HCT116 (cell line): ENCODE measurements at regions not wholly inside any gene's neighbourhood (a gene's known extent, or its start where the extent isn't known, plus 50 kb on each side); places are given as distances from the start of the nearest gene placed in this dataset.

Experiments used
- ATAC-seq: fragments of 200-7000 bp; cut with Tn5 transposase; 2 replicates; pipeline ENCODE4 v1.9.1; 2020; ENCODE audit warnings: mild to moderate bottlenecking, moderate library complexity
- BruUV-seq: library from RNA; stranded (reverse); fragments of 400-500 nt; replicated peaks from 2 replicates; lab custom pipeline; 2021; lab: Mats Ljungman, UMichigan
- CTCF ChIA-PET: fragments of 300-600 bp; sonication (Branson Sonifier 250); formaldehyde crosslinking; loops from one replicate; lab custom pipeline; 2021; ENCODE audit warnings: antibody characterized with exemption; lab: Charles Lee
- POLR2A ChIA-PET: fragments of 300-600, 350-600 bp; sonication (Branson Sonifier 250); formaldehyde crosslinking; loops from one replicate; lab custom pipeline; 2021; ENCODE audit warnings: antibody characterized with exemption; lab: Charles Lee
- RAD21 ChIA-PET, 2 experiments: fragments of 300-600 bp; sonication (Branson Sonifier 250); formaldehyde crosslinking; loops; one replicate each; lab custom pipeline; 2023; ENCODE audit warnings: low total read pairs in 2 of 2; ENCODE audit not compliant: uncharacterized antibody in 2 of 2, unreplicated experiment in 2 of 2, low non-redundant PET in 1 of 2; lab: Charles Lee
- DNase-seq: peaks from one replicate; pipeline ENCODE4 v3.0.0-alpha.2; 2010; ENCODE audit warnings: low read depth, low spot score
- H2AFZ ChIP-seq: fragments of 200-600 bp; shearing (Covaris generic), sonication (generic); 2 replicates; pipeline ENCODE4 v1.6.1; 2017; ENCODE audit warnings: low read depth, mixed run types, mixed read lengths, antibody characterized with exemption, low read length; ENCODE audit not compliant: poor library complexity, severe bottlenecking
- H3K27ac ChIP-seq: 2 replicates; pipeline ENCODE4 v1.5.1; 2012; ENCODE audit warnings: low read depth, low read length
- H3K27me3 ChIP-seq: fragments of 200-600 bp; sonication (generic); 2 replicates; pipeline ENCODE4 v1.6.1; 2016; ENCODE audit warnings: mixed run types, low read length, mixed read lengths; ENCODE audit not compliant: insufficient read depth
- H3K36me3 ChIP-seq, 2 experiments: fragments of 200-500 bp in 1 of 2; fragments of 200-600 bp in 1 of 2; sonication (Bioruptor generic) in 1 of 2; sonication (generic) in 1 of 2; 2 replicates each; pipeline versions ENCODE4 v1.5.1 to v1.6.1; 2014 to 2016; ENCODE audit warnings: low read length in 2 of 2, inconsistent platforms in 1 of 2, mixed read lengths in 1 of 2, mixed run types in 1 of 2; ENCODE audit not compliant: insufficient read depth in 2 of 2, control insufficient read depth in 1 of 2
- H3K4me1 ChIP-seq, 2 experiments: fragments of 200-600 bp in 1 of 2; sonication (generic) in 1 of 2; 2 replicates each; pipeline versions ENCODE4 v1.5.1 to v1.6.1; 2012 to 2017; ENCODE audit warnings: low read length in 2 of 2, inconsistent platforms in 1 of 2, mild to moderate bottlenecking in 1 of 2, mixed read lengths in 1 of 2, mixed run types in 1 of 2, moderate library complexity in 1 of 2; ENCODE audit not compliant: insufficient read depth in 2 of 2, control insufficient read depth in 1 of 2
- H3K4me2 ChIP-seq: fragments of 200-600 bp; sonication (generic); 2 replicates; pipeline ENCODE4 v1.6.1; 2017; ENCODE audit warnings: mixed run types, low read length, mixed read lengths
- H3K4me3 ChIP-seq, 2 experiments: fragments of 200-600 bp in 1 of 2; sonication (generic) in 1 of 2; replicated peaks in 1 of 2; 2 replicates each; pipeline ENCODE4 v1.5.1; 2011 to 2016; ENCODE audit warnings: low read length in 2 of 2, control low read depth in 1 of 2, low read depth in 1 of 2, mild to moderate bottlenecking in 1 of 2, mixed read lengths in 1 of 2, mixed run types in 1 of 2
- H3K79me2 ChIP-seq: fragments of 200-600 bp; sonication (generic); 2 replicates; pipeline ENCODE4 v1.6.1; 2017; ENCODE audit warnings: mild to moderate bottlenecking, mixed run types, low read length, moderate library complexity, mixed read lengths; ENCODE audit not compliant: insufficient read depth
- H3K9ac ChIP-seq: fragments of 200-600 bp; sonication (generic); 2 replicates; pipeline ENCODE4 v1.6.1; 2016; ENCODE audit warnings: low read length, mixed read lengths
- H3K9me2 ChIP-seq: fragments of 200-600 bp; sonication (generic), shearing (Covaris generic); 2 replicates; pipeline ENCODE4 v1.6.1; 2017; ENCODE audit warnings: mixed run types, mild to moderate bottlenecking, moderate library complexity; ENCODE audit not compliant: insufficient read depth
- H3K9me3 ChIP-seq, 2 experiments: fragments of 200-500 bp in 1 of 2; fragments of 200-600 bp in 1 of 2; sonication (Bioruptor generic) in 1 of 2; sonication (generic) in 1 of 2; 2 replicates each; pipeline ENCODE4 v1.6.1; 2014 to 2017; ENCODE audit warnings: low read length in 2 of 2, mixed read lengths in 2 of 2, inconsistent platforms in 1 of 2, low read depth in 1 of 2, mild to moderate bottlenecking in 1 of 2, mixed run types in 1 of 2, moderate library complexity in 1 of 2; ENCODE audit not compliant: control insufficient read depth in 1 of 2, insufficient read depth in 1 of 2
- H4K20me1 ChIP-seq: fragments of 200-600 bp; sonication (generic), shearing (Covaris generic); 2 replicates; pipeline ENCODE4 v1.6.1; 2017; ENCODE audit warnings: mixed run types, mild to moderate bottlenecking, moderate library complexity; ENCODE audit not compliant: insufficient read depth
- CBX3 ChIP-seq: IDR thresholded peaks from 2 replicates; pipeline ENCODE4 v1.6.1; 2012; ENCODE audit warnings: low read depth
- CEBPB ChIP-seq: IDR thresholded peaks from 2 replicates; pipeline ENCODE4 v1.6.1; 2012; ENCODE audit warnings: low read depth
- ELF1 ChIP-seq: IDR thresholded peaks from 2 replicates; pipeline ENCODE4 v1.6.1; 2012; ENCODE audit warnings: low read depth, borderline replicate concordance
- EZH2phosphoT487 ChIP-seq: fragments of 200-600 bp; IDR thresholded peaks from 2 replicates; pipeline ENCODE4 v1.6.1; 2018; ENCODE audit warnings: antibody characterized with exemption, borderline replicate concordance
- JUND ChIP-seq: IDR thresholded peaks from 2 replicates; pipeline ENCODE4 v1.6.1; 2012
- POLR2AphosphoS5 ChIP-seq: IDR thresholded peaks from 2 replicates; pipeline ENCODE4 v1.6.1; 2011; ENCODE audit warnings: mild to moderate bottlenecking, low read depth, low read length, moderate library complexity
- SIN3A ChIP-seq: IDR thresholded peaks from 2 replicates; pipeline ENCODE4 v1.6.1; 2012; ENCODE audit warnings: low read depth
- SP1 ChIP-seq: IDR thresholded peaks from 2 replicates; pipeline ENCODE4 v1.6.1; 2012; ENCODE audit warnings: low read depth
- SRF ChIP-seq: IDR thresholded peaks from 2 replicates; pipeline ENCODE4 v1.6.1; 2012; ENCODE audit warnings: low read depth
- TCF7L2 ChIP-seq: IDR thresholded peaks from 2 replicates; pipeline ENCODE4 v1.7.0; 2011; ENCODE audit warnings: borderline replicate concordance, inconsistent platforms; ENCODE audit not compliant: insufficient read depth, insufficient read length; ENCODE audit errors: extremely low read depth
- YY1 ChIP-seq: IDR thresholded peaks from 2 replicates; pipeline ENCODE4 v1.6.1; 2011; ENCODE audit warnings: low read length, low read depth, moderate library complexity, mild to moderate bottlenecking; ENCODE audit not compliant: insufficient replicate concordance; ENCODE audit errors: extremely low read depth
- ZNF274 ChIP-seq: fragments of 200-500 bp; sonication (Bioruptor generic); IDR thresholded peaks from 2 replicates; pipeline ENCODE4 v1.6.1; 2014; ENCODE audit warnings: mild to moderate bottlenecking, low read depth, low read length, inconsistent platforms
- intact Hi-C: fragments of 100-400 bp; cut with micrococcal nuclease; formaldehyde crosslinking; loops from 2 replicates; pipeline ENCODE4 v1.10.0; 2022
- TF ChIP-seq, protein P1 (sequence below): IDR thresholded peaks from 2 replicates; pipeline ENCODE4 v1.6.1; 2012; ENCODE audit warnings: low read depth

DNA sequence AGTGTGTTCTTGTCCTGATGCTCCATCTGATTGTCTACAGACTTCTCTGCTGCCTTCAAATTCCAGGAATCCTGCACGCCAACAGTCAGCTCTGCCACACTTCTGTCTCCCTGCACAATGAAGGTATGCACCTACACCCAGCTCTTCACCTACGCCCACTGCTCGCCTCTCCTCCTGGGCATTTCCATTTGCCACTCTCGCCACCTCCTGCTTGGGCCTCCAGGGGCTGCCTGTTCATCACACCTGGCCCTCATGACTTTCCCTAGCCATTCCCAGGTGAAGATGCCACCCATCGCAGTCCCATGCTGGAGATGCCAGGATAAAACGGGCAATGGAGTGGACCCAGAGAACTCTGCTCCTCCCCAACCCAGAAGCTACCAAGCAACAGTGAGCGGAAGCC lies 96.5 kb upstream of the ATP1A1 start:
- Histone ChIP-seq H3K27me3 (no peaks in the 10 kb centered on the region), H3K9me3 (no peaks in the 10 kb centered on the region), H3K36me3 (no peaks in the 10 kb centered on the region), H3K9me2 (no peaks in the 10 kb centered on the region), H3K4me3 (no peak overlapping the region), H3K27ac (no peak overlapping the region), H2AFZ (no peak overlapping the region), H3K9ac (no peak overlapping the region), H3K79me2 (no peaks in the 10 kb centered on the region), H3K4me1 (no peaks in the 10 kb centered on the region), H4K20me1 (no peaks in the 10 kb centered on the region), H3K4me2 (no peak overlapping the region)
- ATAC-seq (no peak), DNase-seq (no peak)
- BruUV-seq: no TSS peak
- intact Hi-C loops: no loop called here
- ChIA-PET RAD21 (no interaction called here), CTCF (no interaction called here), POLR2A (no interaction called here)
- no peak for TF ChIP-seq ZNF274
- TF ChIP-seq, protein P1, sequence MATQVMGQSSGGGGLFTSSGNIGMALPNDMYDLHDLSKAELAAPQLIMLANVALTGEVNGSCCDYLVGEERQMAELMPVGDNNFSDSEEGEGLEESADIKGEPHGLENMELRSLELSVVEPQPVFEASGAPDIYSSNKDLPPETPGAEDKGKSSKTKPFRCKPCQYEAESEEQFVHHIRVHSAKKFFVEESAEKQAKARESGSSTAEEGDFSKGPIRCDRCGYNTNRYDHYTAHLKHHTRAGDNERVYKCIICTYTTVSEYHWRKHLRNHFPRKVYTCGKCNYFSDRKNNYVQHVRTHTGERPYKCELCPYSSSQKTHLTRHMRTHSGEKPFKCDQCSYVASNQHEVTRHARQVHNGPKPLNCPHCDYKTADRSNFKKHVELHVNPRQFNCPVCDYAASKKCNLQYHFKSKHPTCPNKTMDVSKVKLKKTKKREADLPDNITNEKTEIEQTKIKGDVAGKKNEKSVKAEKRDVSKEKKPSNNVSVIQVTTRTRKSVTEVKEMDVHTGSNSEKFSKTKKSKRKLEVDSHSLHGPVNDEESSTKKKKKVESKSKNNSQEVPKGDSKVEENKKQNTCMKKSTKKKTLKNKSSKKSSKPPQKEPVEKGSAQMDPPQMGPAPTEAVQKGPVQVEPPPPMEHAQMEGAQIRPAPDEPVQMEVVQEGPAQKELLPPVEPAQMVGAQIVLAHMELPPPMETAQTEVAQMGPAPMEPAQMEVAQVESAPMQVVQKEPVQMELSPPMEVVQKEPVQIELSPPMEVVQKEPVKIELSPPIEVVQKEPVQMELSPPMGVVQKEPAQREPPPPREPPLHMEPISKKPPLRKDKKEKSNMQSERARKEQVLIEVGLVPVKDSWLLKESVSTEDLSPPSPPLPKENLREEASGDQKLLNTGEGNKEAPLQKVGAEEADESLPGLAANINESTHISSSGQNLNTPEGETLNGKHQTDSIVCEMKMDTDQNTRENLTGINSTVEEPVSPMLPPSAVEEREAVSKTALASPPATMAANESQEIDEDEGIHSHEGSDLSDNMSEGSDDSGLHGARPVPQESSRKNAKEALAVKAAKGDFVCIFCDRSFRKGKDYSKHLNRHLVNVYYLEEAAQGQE: no peak

DNA sequence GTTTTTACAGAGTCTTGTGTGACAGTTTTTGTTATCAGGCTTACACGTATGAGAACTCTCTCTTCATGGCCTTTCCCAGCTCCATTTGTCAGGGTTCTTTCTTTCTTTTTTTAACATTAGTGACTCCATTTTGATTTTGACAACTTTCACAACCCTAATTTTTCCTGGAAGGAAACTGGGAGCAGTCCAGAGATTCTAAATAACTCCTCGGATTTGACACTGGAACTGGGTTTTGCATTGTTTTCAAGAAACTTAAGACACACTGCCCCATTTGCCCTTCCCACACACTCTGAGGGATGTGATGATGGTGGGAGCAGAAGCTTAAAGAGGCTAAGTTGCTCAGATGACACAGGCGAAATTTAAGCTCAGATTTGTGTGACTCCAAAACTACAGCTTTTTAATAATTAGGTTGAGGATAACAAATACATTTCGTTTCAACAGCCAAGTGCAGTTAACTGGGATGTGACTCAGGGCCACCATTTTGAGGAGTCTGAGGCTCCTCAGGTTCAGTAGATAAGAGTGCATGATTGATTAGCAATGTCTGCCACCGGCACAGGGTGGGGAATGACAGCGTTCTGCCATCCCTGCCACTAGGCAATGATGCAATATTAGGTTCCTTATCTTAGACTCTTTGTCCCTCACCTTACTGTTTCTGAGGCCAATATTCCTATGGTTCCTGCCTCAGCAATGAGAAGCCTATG lies 95.1 kb upstream of the ATP1A1 start:
- intact Hi-C loops: no loop called here
- no peaks in the 10 kb centered on the region for H3K9me2 ChIP-seq
- H3K79me2 ChIP-seq: no peaks in the 10 kb centered on the region
- no peaks in the 10 kb centered on the region for H3K4me1 ChIP-seq
- BruUV-seq: no TSS peak
- H3K9me3 ChIP-seq: no peaks in the 10 kb centered on the region
- H4K20me1 ChIP-seq: no peaks in the 10 kb centered on the region
- no peak overlapping the region for H2AFZ ChIP-seq
- H3K4me3 ChIP-seq: no peak overlapping the region
- DNase-seq: no peak
- RAD21 ChIA-PET: no interaction called here
- H3K27me3 ChIP-seq: no peaks in the 10 kb centered on the region
- no peak overlapping the region for H3K4me2 ChIP-seq
- no peaks in the 10 kb centered on the region for H3K36me3 ChIP-seq
- no peak for ATAC-seq
- CTCF ChIA-PET: no interaction called here
- no peak overlapping the region for H3K27ac ChIP-seq
- POLR2A ChIA-PET: no interaction called here
- no peak overlapping the region for H3K9ac ChIP-seq
- TF ChIP-seq JUND (no peak), EZH2phosphoT487 (no peak), ELF1 (no peak), SP1 (no peak), CBX3 (no peak), SRF (no peak), YY1 (no peak), SIN3A (no peak), TCF7L2 (no peak), CEBPB (no peak), POLR2AphosphoS5 (no peak)
- TF ChIP-seq, protein P1: no peak
